Endothelial cell of umbilical vein (primary cell): ENCODE measurements at regions not wholly inside any gene's neighbourhood (a gene's known extent, or its start where the extent isn't known, plus 50 kb on each side); places are given as distances from the start of the nearest gene placed in this dataset.

Source experiments
- EZH2 ChIP-seq: IDR thresholded peaks from 2 replicates; pipeline ENCODE4 v1.6.1; 2012; ENCODE audit warnings: borderline replicate concordance, low read depth, mild to moderate bottlenecking, moderate library complexity, low read length, inconsistent platforms; ENCODE audit not compliant: severe bottlenecking
- FOS ChIP-seq: IDR thresholded peaks from 2 replicates; pipeline ENCODE4 v1.6.1; 2011; ENCODE audit warnings: mild to moderate bottlenecking, low read length, moderate library complexity, borderline replicate concordance; ENCODE audit not compliant: insufficient read depth
- JUN ChIP-seq: IDR thresholded peaks from 2 replicates; pipeline ENCODE4 v1.6.1; 2011; ENCODE audit warnings: borderline replicate concordance, low read depth; ENCODE audit not compliant: insufficient read length, insufficient read depth
- MAX ChIP-seq: IDR thresholded peaks from 2 replicates; pipeline ENCODE4 v1.6.1; 2011; ENCODE audit not compliant: insufficient read depth, insufficient read length
- POLR2A ChIP-seq: IDR thresholded peaks from 2 replicates; pipeline ENCODE4 v1.6.1; 2012; ENCODE audit warnings: low read depth, mild to moderate bottlenecking, control low read depth, low read length
- POLR2AphosphoS5 ChIP-seq: IDR thresholded peaks from 2 replicates; pipeline ENCODE4 v1.6.1; 2012; ENCODE audit warnings: low read depth, mild to moderate bottlenecking, control low read depth, low read length, moderate library complexity; ENCODE audit not compliant: insufficient read depth
- TF ChIP-seq, protein P1 (sequence below), 2 donors: IDR thresholded peaks; 1 replicate in 1 of 2; 2 replicates in 1 of 2; pipeline ENCODE4 v1.5.1; 2011; ENCODE audit warnings: low read length in 2 of 2, mild to moderate bottlenecking in 2 of 2, moderate library complexity in 2 of 2, control low read depth in 1 of 2, inconsistent platforms in 1 of 2, low read depth in 1 of 2; ENCODE audit not compliant: insufficient read depth in 1 of 2; ENCODE audit errors: extremely low read depth in 1 of 2

- no peak for TF ChIP-seq POLR2A
- no peak for TF ChIP-seq MAX
- TF ChIP-seq FOS = no peak
- TF ChIP-seq, protein P1, sequence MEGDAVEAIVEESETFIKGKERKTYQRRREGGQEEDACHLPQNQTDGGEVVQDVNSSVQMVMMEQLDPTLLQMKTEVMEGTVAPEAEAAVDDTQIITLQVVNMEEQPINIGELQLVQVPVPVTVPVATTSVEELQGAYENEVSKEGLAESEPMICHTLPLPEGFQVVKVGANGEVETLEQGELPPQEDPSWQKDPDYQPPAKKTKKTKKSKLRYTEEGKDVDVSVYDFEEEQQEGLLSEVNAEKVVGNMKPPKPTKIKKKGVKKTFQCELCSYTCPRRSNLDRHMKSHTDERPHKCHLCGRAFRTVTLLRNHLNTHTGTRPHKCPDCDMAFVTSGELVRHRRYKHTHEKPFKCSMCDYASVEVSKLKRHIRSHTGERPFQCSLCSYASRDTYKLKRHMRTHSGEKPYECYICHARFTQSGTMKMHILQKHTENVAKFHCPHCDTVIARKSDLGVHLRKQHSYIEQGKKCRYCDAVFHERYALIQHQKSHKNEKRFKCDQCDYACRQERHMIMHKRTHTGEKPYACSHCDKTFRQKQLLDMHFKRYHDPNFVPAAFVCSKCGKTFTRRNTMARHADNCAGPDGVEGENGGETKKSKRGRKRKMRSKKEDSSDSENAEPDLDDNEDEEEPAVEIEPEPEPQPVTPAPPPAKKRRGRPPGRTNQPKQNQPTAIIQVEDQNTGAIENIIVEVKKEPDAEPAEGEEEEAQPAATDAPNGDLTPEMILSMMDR (IDR thresholded peaks at IDR 0.05; ENCODE audit: extremely low read depth in 1 of 2, insufficient read depth in 1 of 2, low read depth in 1 of 2, low read length in 2 of 2) = no peak
- no peak for TF ChIP-seq POLR2AphosphoS5
- TF ChIP-seq EZH2 = no peak
- TF ChIP-seq JUN = no peak
Measured at GRCh38 chr16:66082424-66082823, 284.1 kb upstream of the CDH5 start.
